ENCODE measurements at regions not wholly inside any gene's neighbourhood (a gene's known extent, or its start where the extent isn't known, plus 50 kb on each side); places are given as distances from the start of the nearest gene placed in this dataset.

DNA sequence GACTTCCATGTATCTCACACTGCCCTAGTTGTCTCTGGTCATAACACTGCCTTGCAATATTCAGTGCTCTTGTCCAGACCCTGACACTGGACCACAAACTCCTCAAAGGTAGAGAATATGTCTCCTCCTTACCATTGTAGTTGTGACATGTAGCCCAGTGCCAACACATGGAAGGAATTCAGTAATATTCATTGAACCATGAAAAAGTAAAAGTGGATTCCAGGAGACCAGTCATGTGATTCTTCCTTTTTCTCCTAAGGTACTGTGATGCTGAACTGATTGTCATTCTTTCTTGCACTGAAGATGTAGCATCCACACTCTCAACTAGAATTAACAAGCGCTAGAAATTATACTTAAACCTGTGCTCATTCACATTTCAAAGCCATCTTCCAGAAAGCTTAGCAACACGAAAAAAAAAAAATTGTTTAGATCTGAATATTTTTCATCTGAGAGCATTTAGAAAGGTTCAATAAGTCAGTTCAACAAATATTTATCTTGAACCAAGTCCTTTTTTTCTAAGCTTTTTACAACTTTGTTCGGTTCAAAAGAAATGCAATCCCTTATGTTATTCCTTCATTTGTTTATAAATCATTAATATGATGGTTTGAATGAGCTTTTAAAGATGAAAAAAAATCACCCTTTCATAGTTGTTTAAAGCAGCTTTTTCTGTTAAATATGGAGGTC, 224.7 kb upstream of the BLID start:
- Mint-ChIP-seq H3K4me3 (no peak overlapping the region), H3K4me1 (ENCODE audit: low read depth) (no peaks in the 10 kb centered on the region), H3K27me3 (ENCODE audit: low read depth) (peaks cover 5% of the 10 kb centered on the region), H3K27ac (no peak overlapping the region), H3K9me3 (peaks cover 0 to 4% of the 10 kb centered on the region in 2 donors), H3K36me3 (ENCODE audit: insufficient read depth in 2 of 2) (no peaks in the 10 kb centered on the region)
- no peak for ATAC-seq (replicated peaks in 1 of 2)
- DNase-seq, result no peak

GRCh38 chr11:122339436-122340060, 223.5 kb upstream of the BLID start:
- H3K27ac Mint-ChIP-seq, result no peak overlapping the region
- H3K9me3 Mint-ChIP-seq, result peaks cover 0 to 4% of the 10 kb centered on the region in 2 donors
- DNase-seq, result no peak
- no peaks in the 10 kb centered on the region for H3K36me3 Mint-ChIP-seq (ENCODE audit: insufficient read depth in 2 of 2)
- ATAC-seq (replicated peaks in 1 of 2), result no peak
- peaks cover 6% of the 10 kb centered on the region for H3K27me3 Mint-ChIP-seq (ENCODE audit: low read depth)
- no peaks in the 10 kb centered on the region for H3K4me1 Mint-ChIP-seq (ENCODE audit: low read depth)
- H3K4me3 Mint-ChIP-seq, result no peak overlapping the region

DNA sequence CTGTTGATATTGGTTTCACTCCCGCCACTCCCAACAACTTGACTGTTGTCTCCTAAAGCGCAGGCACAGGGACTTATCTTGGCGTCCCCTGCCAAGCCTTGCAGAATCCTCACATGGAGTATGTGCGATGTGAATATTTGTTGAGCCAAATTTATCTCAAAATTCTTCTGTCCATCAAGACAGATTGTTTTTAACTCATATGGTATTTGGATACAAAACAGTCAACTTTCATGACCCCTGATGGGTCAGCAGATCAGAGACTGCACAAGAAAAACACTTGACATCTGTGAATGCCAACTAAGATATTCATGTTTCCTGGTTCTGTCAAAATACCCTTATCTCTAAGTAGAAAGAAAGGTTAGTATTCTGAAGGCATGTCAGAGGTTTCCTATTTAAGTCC, 221.7 kb upstream of the BLID start:
- Mint-ChIP-seq H3K36me3 (ENCODE audit: insufficient read depth in 2 of 2) (no peaks in the 10 kb centered on the region), H3K4me3 (no peak overlapping the region), H3K4me1 (ENCODE audit: low read depth) (no peaks in the 10 kb centered on the region), H3K27me3 (ENCODE audit: low read depth) (peaks cover 10% of the 10 kb centered on the region), H3K27ac (no peak overlapping the region), H3K9me3 (peaks cover 0 to 4% of the 10 kb centered on the region in 2 donors)
- DNase-seq (no peak), ATAC-seq (replicated peaks in 1 of 2) (no peak)

DNA sequence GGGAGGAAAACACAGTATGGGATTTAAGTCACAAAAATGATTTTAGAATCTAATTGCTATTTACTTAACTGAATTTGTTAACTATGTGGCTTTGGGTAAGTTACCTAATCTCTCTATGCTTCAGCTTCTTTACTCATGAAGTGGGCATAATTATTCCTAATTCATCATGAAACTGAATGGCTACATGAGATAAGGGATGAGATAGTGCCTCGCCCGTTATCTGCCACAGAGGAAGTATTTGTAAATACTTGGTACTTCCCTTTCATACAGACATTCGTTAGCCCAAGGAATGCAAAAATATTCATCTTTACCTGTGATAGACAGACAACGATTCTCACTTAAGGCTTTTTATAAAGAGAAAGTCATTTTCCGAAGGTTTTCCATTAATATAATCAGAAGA, 221.2 kb upstream of the BLID start:
- ATAC-seq (replicated peaks in 1 of 2) (no peak), DNase-seq (no peak)
- H3K9me3 Mint-ChIP-seq, result peaks cover 0 to 2% of the 10 kb centered on the region in 2 donors
- no peaks in the 10 kb centered on the region for H3K4me1 Mint-ChIP-seq (ENCODE audit: low read depth)
- H3K27me3 Mint-ChIP-seq (ENCODE audit: low read depth), result peaks cover 10% of the 10 kb centered on the region
- H3K36me3 Mint-ChIP-seq (ENCODE audit: insufficient read depth in 2 of 2), result no peaks in the 10 kb centered on the region
- no peak overlapping the region for H3K27ac Mint-ChIP-seq
- no peak overlapping the region for H3K4me3 Mint-ChIP-seq

DNA sequence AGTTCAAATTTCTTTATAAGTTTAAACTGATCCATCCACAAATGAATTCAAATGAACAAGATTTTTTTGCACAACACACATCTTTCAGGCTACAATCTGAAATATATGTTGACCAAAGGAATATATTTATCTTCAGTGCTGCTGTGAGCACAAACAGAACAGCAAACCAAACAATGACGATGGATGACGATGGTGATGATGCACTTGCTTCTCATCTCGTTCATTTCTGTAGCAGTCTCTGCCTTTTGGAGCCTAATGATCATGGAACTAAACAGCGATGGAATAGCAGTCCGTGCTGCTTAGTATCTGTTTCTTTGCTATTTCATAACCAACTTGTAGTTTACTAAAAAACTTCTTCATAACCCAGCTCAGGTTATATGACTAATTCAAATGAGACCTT, 220.7 kb upstream of the BLID start:
- ATAC-seq (replicated peaks in 1 of 2) (no peak), DNase-seq (no peak)
- Mint-ChIP-seq H3K4me3 (no peak overlapping the region), H3K9me3 (peaks cover 0 to 2% of the 10 kb centered on the region in 2 donors), H3K36me3 (ENCODE audit: insufficient read depth in 2 of 2) (no peaks in the 10 kb centered on the region), H3K27me3 (ENCODE audit: low read depth) (peaks cover 10% of the 10 kb centered on the region), H3K27ac (no peak overlapping the region), H3K4me1 (ENCODE audit: low read depth) (no peaks in the 10 kb centered on the region)

GRCh38 chr11:122334546-122335339, 218.7 kb upstream of the BLID start:
- H3K36me3 Mint-ChIP-seq (ENCODE audit: insufficient read depth in 2 of 2), result no peaks in the 10 kb centered on the region
- H3K4me1 Mint-ChIP-seq (ENCODE audit: low read depth), result no peaks in the 10 kb centered on the region
- no peak for DNase-seq
- H3K27me3 Mint-ChIP-seq (ENCODE audit: low read depth), result peaks cover 10% of the 10 kb centered on the region
- ATAC-seq (replicated peaks in 1 of 2), result no peak
- H3K9me3 Mint-ChIP-seq, result peaks cover 0 to 2% of the 10 kb centered on the region in 2 donors
- H3K4me3 Mint-ChIP-seq, result no peak overlapping the region
- H3K27ac Mint-ChIP-seq, result no peak overlapping the region

DNA sequence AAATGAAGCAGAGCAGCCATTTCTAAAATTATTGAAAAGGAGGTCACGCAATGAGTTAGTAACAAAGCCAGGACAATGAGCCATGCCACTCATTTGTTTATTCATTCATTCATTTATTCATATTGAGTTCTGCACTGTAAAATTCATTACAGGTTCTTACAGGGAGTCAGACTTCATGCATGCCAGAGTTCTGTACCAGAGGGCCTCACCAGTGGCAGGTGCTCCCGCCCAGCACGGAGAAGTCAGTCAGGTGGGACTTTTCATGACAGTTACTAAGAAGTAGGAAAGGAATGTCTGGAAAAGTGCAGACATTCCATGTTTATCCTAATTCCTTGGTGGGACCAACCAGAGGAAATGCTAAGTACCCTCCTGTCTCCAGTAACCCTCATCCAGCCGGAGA, 217.5 kb upstream of the BLID start:
- no peaks in the 10 kb centered on the region for H3K4me1 Mint-ChIP-seq (ENCODE audit: low read depth)

GRCh38 chr11:122331079-122331478, 215.1 kb upstream of the BLID start:
- Mint-ChIP-seq H3K27me3 (ENCODE audit: low read depth) (peaks cover 5% of the 10 kb centered on the region), H3K27ac (no peak overlapping the region), H3K36me3 (ENCODE audit: insufficient read depth in 2 of 2) (no peaks in the 10 kb centered on the region), H3K4me3 (no peak overlapping the region), H3K9me3 (no peaks in the 10 kb centered on the region), H3K4me1 (ENCODE audit: low read depth) (no peaks in the 10 kb centered on the region)
- DNase-seq, result no peak
- no peak for ATAC-seq (replicated peaks in 1 of 2)

More for the DNA sequence above, 217.5 kb upstream of the BLID start:
- peaks cover 10% of the 10 kb centered on the region for H3K27me3 Mint-ChIP-seq (ENCODE audit: low read depth)
- H3K27ac Mint-ChIP-seq, result no peak overlapping the region
- no peaks in the 10 kb centered on the region for H3K9me3 Mint-ChIP-seq
- H3K36me3 Mint-ChIP-seq (ENCODE audit: insufficient read depth in 2 of 2), result no peaks in the 10 kb centered on the region
- DNase-seq (no peak), ATAC-seq (replicated peaks in 1 of 2) (no peak)
- H3K4me3 Mint-ChIP-seq, result no peak overlapping the region

DNA sequence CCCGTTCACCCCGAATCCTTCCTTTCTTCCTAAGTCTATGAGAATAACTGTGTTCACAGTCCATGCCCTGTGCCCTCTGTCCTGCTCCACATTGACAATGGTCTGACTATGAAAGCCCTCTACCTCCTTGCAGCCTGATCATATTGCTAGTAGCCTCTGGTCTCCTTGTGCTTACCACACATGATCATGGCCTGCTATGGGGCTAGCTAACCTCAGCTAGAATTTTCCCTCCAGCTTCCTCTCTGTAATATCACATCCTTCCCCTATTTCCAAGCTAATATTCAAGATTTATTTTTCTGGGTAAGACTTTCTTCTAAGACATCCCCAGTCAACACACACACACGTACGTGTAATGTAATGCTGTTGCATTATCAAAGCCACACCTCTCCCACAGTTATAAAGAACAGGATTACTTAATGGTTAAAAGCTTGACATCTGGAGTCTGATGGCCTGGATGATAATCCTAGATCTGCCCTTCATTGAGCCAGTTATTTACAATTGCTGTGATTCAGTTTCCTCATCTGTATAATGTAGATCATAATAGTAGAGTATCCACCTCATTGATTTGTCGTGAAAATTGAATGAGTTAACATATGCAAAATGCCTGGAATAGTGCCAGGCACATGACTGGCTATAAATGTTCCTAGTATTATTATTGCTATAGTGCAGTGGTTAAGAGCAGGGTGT, 214.4 kb upstream of the BLID start:
- DNase-seq, result no peak
- ATAC-seq (replicated peaks in 1 of 2), result no peak
- no peaks in the 10 kb centered on the region for H3K4me1 Mint-ChIP-seq (ENCODE audit: low read depth)
- H3K36me3 Mint-ChIP-seq (ENCODE audit: insufficient read depth in 2 of 2), result no peaks in the 10 kb centered on the region
- no peak overlapping the region for H3K27ac Mint-ChIP-seq
- no peak overlapping the region for H3K4me3 Mint-ChIP-seq
- H3K9me3 Mint-ChIP-seq, result no peaks in the 10 kb centered on the region
- peaks cover 5% of the 10 kb centered on the region for H3K27me3 Mint-ChIP-seq (ENCODE audit: low read depth)

DNA sequence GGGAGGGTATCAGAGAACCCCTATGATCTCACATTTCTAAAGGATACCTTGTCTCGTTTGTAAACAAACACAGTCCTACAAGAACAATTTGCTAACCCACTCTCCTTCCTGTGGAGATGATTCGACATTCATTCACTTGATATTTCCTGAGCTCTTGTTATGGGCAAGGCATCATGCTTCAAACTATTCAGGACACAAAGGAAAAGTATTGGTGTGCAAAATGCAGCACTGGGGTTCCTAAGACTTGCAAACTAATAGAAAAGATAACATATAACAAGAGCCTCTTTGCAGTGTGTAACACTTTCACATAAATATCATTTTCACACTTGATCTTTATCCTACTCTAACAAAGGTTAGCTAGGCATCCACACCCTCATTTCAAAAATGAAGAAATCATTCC, 211.5 kb upstream of the BLID start:
- no peak for DNase-seq
- H3K9me3 Mint-ChIP-seq, result no peaks in the 10 kb centered on the region
- H3K36me3 Mint-ChIP-seq (ENCODE audit: insufficient read depth in 2 of 2), result no peaks in the 10 kb centered on the region
- no peak overlapping the region for H3K4me3 Mint-ChIP-seq
- no peak for ATAC-seq (replicated peaks in 1 of 2)
- H3K4me1 Mint-ChIP-seq (ENCODE audit: low read depth), result no peaks in the 10 kb centered on the region
- no peak overlapping the region for H3K27ac Mint-ChIP-seq
- H3K27me3 Mint-ChIP-seq (ENCODE audit: low read depth), result no peaks in the 10 kb centered on the region

DNA sequence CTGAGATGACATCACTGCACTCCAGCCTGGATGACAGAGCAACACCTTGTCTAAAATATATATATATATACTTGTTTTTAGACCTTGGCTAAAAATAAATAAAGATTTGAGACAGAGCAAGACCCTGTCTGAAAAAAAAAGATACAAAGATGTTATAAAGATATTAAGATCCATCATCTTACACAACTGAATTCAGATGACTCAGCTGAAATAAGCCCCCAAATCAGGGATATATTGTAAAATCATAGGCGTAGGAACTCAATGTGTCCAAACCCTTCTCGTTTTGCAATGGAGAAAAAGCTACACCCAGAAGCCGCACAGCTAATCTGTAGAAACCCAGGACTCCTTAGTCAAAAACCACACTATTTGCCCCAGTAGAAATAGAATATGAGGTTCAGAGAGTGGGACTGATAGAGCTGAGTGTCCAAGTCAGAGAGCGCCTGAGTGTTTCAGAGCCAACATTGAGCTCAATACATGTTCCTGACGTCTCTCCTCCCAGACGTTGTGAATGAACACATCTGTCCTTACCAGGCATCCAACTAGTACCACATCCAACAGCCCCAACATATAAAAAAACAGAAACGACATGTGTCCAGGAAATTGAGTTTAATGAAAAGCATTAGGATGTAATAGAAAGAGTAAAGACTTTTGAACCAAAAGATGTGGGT, 207.9 kb upstream of the BLID start:
- no peaks in the 10 kb centered on the region for H3K9me3 Mint-ChIP-seq
- no peaks in the 10 kb centered on the region for H3K4me1 Mint-ChIP-seq (ENCODE audit: low read depth)
- H3K36me3 Mint-ChIP-seq (ENCODE audit: insufficient read depth in 2 of 2), result no peaks in the 10 kb centered on the region
- no peaks in the 10 kb centered on the region for H3K27me3 Mint-ChIP-seq (ENCODE audit: low read depth)
- no peak overlapping the region for H3K4me3 Mint-ChIP-seq
- H3K27ac Mint-ChIP-seq, result no peak overlapping the region
- no peak for DNase-seq
- ATAC-seq (replicated peaks in 1 of 2), result no peak

DNA sequence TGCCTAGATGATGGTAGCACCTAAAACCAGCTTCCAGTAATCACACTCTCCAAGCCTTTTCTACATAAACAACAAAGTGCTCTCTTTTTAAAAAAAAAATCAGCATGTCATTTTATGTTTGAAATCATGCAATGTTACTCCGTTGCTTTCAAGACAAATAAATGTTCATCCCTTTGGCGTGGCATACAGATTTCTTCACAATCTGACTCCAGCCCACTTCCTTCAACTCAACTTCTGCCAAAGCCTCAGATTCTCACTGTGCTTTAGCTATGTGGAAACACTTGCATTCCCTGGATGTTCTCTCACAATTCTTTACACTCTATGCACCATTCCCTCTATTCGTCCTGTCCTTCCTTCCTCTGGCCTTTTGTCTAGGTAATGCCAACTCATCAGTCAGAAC, 206.3 kb upstream of the BLID start:
- H3K36me3 Mint-ChIP-seq (ENCODE audit: insufficient read depth in 2 of 2), result no peaks in the 10 kb centered on the region
- no peak overlapping the region for H3K4me3 Mint-ChIP-seq
- no peaks in the 10 kb centered on the region for H3K27me3 Mint-ChIP-seq (ENCODE audit: low read depth)
- H3K27ac Mint-ChIP-seq, result no peak overlapping the region
- H3K9me3 Mint-ChIP-seq, result no peaks in the 10 kb centered on the region
- ATAC-seq (replicated peaks in 1 of 2) (no peak), DNase-seq (no peak)
- no peaks in the 10 kb centered on the region for H3K4me1 Mint-ChIP-seq (ENCODE audit: low read depth)

DNA sequence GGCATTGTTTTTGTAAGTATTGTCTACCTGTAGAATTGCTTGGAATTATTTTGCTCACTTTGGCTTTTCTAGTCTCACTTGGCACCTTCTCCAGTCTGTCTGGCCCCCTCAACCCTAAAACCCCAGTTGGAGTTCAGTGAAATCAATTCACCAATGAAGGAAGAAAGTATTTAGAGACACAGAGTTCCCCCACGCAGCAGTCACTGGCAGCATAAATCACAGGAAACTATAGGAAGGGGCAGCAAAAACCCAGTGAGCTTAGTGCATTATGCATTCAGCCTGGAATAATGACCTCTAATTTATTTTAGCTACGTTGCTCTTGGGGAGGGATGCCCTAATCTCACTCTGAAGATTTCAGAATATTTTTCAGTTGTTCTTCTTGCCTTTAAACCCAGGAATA, 204.7 kb upstream of the BLID start:
- no peaks in the 10 kb centered on the region for H3K36me3 Mint-ChIP-seq (ENCODE audit: insufficient read depth in 2 of 2)
- no peak overlapping the region for H3K27ac Mint-ChIP-seq
- no peak overlapping the region for H3K4me3 Mint-ChIP-seq
- DNase-seq, result no peak
- H3K27me3 Mint-ChIP-seq (ENCODE audit: low read depth), result no peaks in the 10 kb centered on the region
- ATAC-seq (replicated peaks in 1 of 2), result no peak
- no peaks in the 10 kb centered on the region for H3K4me1 Mint-ChIP-seq (ENCODE audit: low read depth)
- no peaks in the 10 kb centered on the region for H3K9me3 Mint-ChIP-seq

Data from activated T-cell treated with anti-CD3 and anti-CD28 coated beads, Interleukin-2, amount 50 U/mL, for 72 hours (primary cell).